HS-5 (cell line): ENCODE measurements at regions not wholly inside any gene's neighbourhood (a gene's known extent, or its start where the extent isn't known, plus 50 kb on each side); places are given as distances from the start of the nearest gene placed in this dataset.

ENCODE experiments used
- DNase-seq: peaks from one replicate; pipeline ENCODE4 v3.0.0-alpha.2; 2012; ENCODE audit warnings: low read depth

GRCh38 chr7:25279705-25280104, 51.4 kb upstream of the NPVF start:
- no peak for DNase-seq

GRCh38 chr7:25280181-25280580, 51.9 kb upstream of the NPVF start:
- no peak for DNase-seq

DNA sequence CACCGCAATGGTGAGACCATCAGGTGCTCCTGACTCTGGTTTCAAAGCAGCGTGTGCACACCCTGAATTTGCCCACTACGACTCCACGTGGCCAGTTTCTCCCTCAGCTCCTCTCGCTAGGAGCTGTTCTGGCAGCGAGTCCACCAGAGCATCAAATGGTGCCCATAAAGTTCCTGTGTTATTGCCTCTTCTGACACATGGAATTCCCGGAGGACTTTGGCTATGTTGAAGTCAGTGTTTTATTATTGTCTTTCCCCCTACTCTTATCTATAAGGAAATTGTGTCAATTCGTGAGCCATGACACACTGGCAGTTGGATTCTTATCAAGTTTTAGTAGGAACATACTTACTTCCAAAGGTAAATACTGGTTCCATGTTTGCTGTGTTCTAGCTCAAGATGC, 53.9 kb upstream of the NPVF start:
- no peak for DNase-seq

- no peak for DNase-seq
These were observed 58.5 kb upstream of the NPVF start for GRCh38 chr7:25286756-25287155.

- no peak for DNase-seq
These were observed 59.0 kb upstream of the NPVF start for GRCh38 chr7:25287291-25287690.

DNA sequence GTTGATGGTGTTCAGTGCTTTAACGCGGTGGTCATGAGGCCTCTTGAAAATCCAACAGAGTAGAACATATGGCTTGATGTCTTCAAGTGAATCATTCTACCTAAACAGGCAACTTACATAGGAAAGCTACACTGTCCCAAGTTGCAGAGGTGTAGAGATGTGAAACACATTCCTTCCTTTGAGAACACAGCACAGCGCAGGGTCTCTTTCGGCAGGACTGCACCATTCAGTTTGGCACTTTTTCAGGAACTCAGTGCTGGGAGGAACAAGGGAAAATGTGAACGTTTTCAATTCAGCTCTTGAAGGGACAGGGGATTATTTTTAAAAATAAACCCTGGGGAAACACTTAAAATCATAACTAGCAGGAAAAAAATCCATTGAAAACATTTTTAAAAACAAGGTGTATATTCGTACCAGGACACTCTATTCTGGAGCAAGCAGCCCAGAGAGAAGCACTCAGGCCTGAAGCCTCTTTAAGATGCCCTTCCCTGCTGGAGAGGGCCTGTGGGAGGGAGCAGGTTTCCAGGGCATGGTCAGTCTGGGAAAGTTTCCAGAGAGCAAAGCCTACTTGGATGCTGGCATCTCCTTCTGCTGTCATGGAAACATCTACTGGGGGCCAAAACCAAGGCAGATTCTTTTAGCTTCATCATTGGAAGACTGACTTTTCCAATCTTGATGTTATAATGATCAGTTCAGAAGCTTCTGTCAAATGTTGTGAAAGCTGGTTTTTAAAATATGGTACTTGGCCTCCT, 60.4 kb upstream of the NPVF start:
- no peak for DNase-seq

DNA sequence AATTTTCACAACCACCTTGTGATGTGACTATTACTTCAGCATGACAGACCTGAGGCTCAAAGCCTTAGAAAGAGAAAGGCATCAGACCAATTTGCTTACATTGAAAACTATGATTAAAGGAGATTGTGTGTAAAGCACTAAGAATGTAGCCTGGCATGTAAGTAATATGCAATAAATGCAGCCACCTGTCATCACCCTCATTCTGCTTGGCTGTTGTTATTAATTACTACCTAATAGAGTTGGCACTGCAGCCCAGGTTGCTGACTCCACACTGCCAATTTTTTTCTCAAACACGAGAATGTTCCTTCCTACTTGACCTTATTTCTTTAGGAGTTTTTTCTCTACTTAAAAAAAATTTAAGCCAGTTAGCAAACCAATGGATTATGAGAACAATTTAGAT, 61.2 kb upstream of the NPVF start:
- DNase-seq: no peak

DNA sequence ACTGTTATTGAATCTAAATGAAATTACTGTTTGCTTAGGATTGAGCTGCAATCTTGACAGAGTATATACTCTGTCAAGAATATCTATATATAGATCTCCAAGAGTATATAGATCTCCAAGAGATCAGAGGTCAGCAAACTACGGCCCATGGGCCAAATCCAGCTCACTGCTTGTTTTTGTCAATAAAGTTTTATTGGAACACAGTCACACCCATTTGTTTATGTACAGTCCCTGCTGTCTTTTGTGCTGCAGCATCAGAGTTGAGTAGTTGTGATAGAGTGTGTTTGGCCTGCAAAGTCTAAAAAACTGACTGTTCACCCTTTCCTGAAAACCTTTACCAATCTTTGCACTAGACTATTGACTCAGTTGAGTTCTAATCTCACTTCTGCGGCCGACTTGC, 66.3 kb upstream of the NPVF start:
- DNase-seq: no peak

DNA sequence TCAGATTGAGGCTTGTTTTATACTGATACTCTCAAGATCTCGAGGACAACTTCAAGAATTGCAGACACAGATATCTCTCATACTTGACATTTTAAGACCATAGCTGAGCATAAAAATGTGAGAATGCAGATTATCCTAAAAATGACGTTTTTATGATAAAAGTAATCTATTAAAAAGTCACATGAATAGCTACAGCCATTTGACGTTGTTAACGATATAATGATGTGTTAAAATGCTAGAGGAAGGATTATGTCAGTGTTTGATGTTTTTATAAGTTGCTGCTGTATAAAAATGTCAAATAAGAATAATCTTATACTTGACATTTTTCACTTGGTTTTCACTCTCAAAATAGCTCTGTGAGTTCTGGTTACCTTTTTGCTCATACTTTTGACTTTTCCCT, 67.1 kb upstream of the NPVF start:
- DNase-seq: no peak

GRCh38 chr7:25296086-25296485, 67.8 kb upstream of the NPVF start:
- no peak for DNase-seq

GRCh38 chr7:25297278-25297677, 69.0 kb upstream of the NPVF start:
- DNase-seq: no peak

DNA sequence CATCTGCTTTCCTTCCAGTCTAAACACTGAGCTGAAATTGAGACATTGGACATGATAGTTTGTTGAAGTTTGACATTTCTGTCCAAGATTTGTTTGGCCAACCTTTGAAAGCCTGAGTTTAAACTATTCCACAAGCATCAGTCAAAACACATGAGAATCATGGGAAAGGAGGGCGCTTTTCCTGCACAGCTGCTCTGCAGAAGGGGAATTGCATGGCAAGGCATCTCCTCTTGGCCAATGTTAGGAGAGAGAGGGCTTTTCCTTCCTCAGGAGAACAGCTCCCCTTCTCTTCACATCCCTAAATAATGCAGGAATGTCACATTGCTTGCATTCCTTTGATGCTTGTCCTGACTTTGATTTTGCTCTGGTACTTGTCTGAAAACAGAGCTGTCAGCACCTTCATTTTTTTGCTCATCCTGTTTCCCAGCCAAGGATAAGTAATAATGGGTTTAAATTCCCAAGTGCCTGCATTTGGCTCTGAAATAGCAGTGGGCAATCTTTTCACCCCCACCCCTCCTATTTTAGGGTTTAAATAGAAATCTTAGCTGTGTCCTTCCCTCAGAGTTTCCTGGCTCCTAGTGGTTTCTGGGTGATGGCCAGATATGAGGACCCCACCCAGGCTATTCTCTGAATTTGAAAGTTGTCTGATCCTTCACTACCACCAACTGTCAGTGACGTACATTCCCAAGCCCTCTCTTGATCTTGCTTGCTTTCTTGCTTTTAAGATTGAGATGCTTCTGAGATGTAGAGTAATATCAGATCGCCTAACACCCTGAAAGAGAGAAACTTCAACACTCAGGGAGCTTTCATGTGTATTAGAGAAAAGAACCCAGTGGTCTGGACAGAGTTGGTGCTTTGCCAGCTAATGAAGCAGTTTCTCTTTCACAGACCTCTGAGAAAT, 75.2 kb upstream of the NPVF start:
- DNase-seq: no peak

GRCh38 chr7:25304691-25305090, 76.4 kb upstream of the NPVF start:
- no peak for DNase-seq

DNA sequence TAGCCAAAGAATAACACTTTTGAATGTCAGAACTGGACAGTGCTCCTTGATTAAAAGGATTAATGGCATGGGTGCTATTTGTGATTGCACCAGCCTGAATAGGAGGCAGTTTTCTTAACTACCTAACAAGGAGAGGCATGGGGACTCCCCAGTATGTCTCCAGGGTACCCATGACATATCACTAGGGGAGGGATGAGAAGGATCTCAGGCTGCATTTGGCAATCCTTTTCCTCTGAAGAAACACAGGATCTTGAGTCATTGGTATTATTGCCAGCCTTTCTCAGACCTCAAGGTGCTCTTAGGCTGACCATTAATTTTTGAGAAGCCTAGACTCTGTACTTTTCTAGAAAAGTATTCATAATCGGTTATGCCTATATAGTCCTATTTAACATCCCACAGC, 77.5 kb upstream of the NPVF start:
- DNase-seq: no peak

- DNase-seq: no peak
These were observed 79.3 kb upstream of the NPVF start for GRCh38 chr7:25307624-25308023.

GRCh38 chr7:25308246-25308645, 80.0 kb upstream of the NPVF start:
- no peak for DNase-seq

- DNase-seq: no peak
These were observed 80.8 kb upstream of the NPVF start for GRCh38 chr7:25308906-25309705.

DNA sequence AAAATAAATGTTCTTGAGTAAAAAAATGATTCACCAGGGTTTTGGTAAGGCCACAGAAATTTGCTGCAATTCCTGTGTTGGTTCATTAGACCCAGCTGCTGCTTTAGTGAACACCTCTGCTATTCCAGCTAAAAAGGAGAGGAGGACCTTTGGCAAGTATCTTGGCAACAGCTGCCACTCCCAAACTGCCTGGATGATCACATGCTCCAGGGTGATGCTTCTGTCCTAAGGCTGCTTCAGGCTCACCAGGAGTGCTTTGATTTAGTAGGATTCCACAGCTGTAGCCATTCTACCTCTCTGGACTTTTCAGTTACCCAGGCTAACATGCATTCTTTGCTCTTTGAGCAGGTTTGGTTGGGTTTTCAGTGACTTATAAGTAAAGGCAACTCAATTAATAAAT, 82.6 kb upstream of the NPVF start:
- no peak for DNase-seq

DNA sequence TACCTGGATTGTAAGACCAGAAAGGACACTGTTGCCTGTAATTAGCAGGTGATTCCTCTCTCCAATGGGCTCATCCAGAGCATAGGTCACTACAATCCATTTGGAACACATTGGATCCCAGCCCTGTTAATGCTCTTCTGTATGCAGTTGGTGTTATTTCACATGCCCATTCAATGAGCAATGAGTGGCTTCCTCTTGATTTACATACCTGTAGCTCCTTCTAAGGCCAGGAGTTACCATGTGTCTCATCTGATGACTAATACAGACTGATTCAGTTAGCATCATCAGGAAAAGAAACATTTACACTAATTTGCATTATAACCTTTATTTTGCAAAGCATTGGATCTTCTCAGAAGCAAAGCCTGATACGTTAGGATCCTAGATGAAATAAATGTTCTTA, 83.1 kb upstream of the NPVF start:
- peak; percentile 49 for DNase-seq

DNA sequence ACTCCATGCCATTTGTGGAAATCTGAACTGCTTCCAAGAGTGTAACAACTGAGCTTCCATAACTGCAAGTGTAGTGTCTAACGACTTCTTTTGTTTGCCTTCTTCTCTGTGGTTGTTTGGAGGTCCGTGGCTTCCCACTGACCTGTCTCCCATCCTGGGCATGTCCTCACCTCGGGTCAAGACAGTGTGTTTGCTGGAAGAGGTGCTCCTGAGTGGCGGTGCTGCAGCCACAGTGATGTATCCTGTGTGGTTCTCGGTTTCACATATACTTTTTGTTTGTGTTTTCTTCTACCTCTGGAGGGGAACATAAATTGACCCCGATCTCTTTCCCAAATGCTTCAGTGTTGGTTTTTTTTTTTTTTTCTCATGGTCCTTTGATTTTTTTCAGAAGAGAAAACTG, 84.7 kb upstream of the NPVF start:
- DNase-seq: no peak

- no peak for DNase-seq
These were observed 85.2 kb upstream of the NPVF start for GRCh38 chr7:25313526-25313925.

- no peak for DNase-seq
These were observed 85.9 kb upstream of the NPVF start for GRCh38 chr7:25314094-25314730.
